OCI-LY7 (cell line): ENCODE measurements at regions not wholly inside any gene's neighbourhood (a gene's known extent, or its start where the extent isn't known, plus 50 kb on each side); places are given as distances from the start of the nearest gene placed in this dataset.
A peak's percentile ranks its signal among the peaks of the same experiment; 100 is the strongest.

Experiments
- BruUV-seq: library from RNA; stranded (reverse); fragments of 400-500 nt; replicated peaks from 2 replicates; lab custom pipeline; 2021; lab: Mats Ljungman, UMichigan
- CTCF ChIA-PET: fragments of 300-600 bp; sonication (Branson Sonifier 250); formaldehyde crosslinking; loops from one replicate; lab custom pipeline; 2022; ENCODE audit warnings: antibody characterized with exemption; ENCODE audit not compliant: unreplicated experiment; lab: Charles Lee
- POLR2A ChIA-PET: fragments of 300-600 bp; sonication (Branson Sonifier 250); formaldehyde crosslinking; loops from one replicate; lab custom pipeline; 2022; ENCODE audit warnings: antibody characterized with exemption; lab: Charles Lee
- DNase-seq: peaks from one replicate; pipeline ENCODE4 v3.0.0-alpha.2; 2015; ENCODE audit warnings: low spot score
- H2AFZ ChIP-seq: fragments of 200-600 bp; sonication (generic), shearing (Covaris generic); 2 replicates; pipeline ENCODE4 v1.6.1; 2014; ENCODE audit warnings: mild to moderate bottlenecking, antibody characterized with exemption, low read length, moderate library complexity
- H3K27ac ChIP-seq: fragments of 200-600 bp; sonication (generic); 2 replicates; pipeline ENCODE4 v1.5.1; 2014; ENCODE audit warnings: mixed run types, low read depth, mild to moderate bottlenecking, moderate library complexity, low read length, inconsistent platforms; ENCODE audit not compliant: poor library complexity, severe bottlenecking
- H3K36me3 ChIP-seq: fragments of 200-600 bp; sonication (generic); 2 replicates; pipeline ENCODE4 v1.6.1; 2014; ENCODE audit warnings: mild to moderate bottlenecking, antibody characterized with exemption, low read length, moderate library complexity, mixed read lengths; ENCODE audit not compliant: insufficient read depth
- H3K4me1 ChIP-seq: fragments of 200-600 bp; sonication (generic); 2 replicates; pipeline ENCODE4 v1.5.1; 2014; ENCODE audit warnings: mild to moderate bottlenecking, low read length; ENCODE audit not compliant: insufficient read depth, poor library complexity, severe bottlenecking
- H3K4me2 ChIP-seq: fragments of 200-600 bp; sonication (generic); 2 replicates; pipeline ENCODE4 v1.6.1; 2014; ENCODE audit warnings: mild to moderate bottlenecking, low read length
- H3K4me3 ChIP-seq: fragments of 200-600 bp; sonication (generic); 2 replicates; pipeline ENCODE4 v1.5.1; 2014; ENCODE audit warnings: mild to moderate bottlenecking, low read depth, low read length; ENCODE audit not compliant: poor library complexity, severe bottlenecking
- H3K79me2 ChIP-seq: fragments of 200-600 bp; sonication (generic); 2 replicates; pipeline ENCODE4 v1.6.1; 2016; ENCODE audit warnings: low read depth, mild to moderate bottlenecking, low read length, moderate library complexity, mixed read lengths; ENCODE audit not compliant: insufficient read depth
- H3K9me2 ChIP-seq: fragments of 200-600 bp; sonication (generic); 2 replicates; pipeline ENCODE4 v1.6.1; 2016; ENCODE audit warnings: mild to moderate bottlenecking, low read length, mixed read lengths; ENCODE audit not compliant: insufficient read depth
- H3K9me3 ChIP-seq: fragments of 200-600 bp; sonication (generic); 2 replicates; pipeline ENCODE4 v1.6.1; 2014; ENCODE audit warnings: mild to moderate bottlenecking, mixed run types, low read length, mixed read lengths
- H4K20me1 ChIP-seq: fragments of 200-600 bp; sonication (generic); 2 replicates; pipeline ENCODE4 v1.6.1; 2014; ENCODE audit warnings: mild to moderate bottlenecking, antibody characterized with exemption, low read length, moderate library complexity, mixed read lengths; ENCODE audit not compliant: insufficient read depth
- CTCF ChIP-seq: fragments of 200-600 bp; sonication (generic); conservative IDR thresholded peaks from 2 replicates; pipeline ENCODE4 v1.5.1; 2014; ENCODE audit warnings: mild to moderate bottlenecking, antibody characterized with exemption, low read length, moderate library complexity, mixed read lengths
- EZH2phosphoT487 ChIP-seq: fragments of 200-600 bp; sonication (generic); IDR thresholded peaks from 2 replicates; pipeline ENCODE4 v1.6.1; 2018; ENCODE audit warnings: low read depth, borderline replicate concordance, mild to moderate bottlenecking, mixed run types, antibody characterized with exemption, low read length, moderate library complexity, mixed read lengths
- intact Hi-C: fragments of 100-400 bp; cut with micrococcal nuclease; formaldehyde crosslinking; loops from one replicate; pipeline ENCODE4 v1.10.0; 2022; ENCODE audit not compliant: unreplicated experiment

DNA sequence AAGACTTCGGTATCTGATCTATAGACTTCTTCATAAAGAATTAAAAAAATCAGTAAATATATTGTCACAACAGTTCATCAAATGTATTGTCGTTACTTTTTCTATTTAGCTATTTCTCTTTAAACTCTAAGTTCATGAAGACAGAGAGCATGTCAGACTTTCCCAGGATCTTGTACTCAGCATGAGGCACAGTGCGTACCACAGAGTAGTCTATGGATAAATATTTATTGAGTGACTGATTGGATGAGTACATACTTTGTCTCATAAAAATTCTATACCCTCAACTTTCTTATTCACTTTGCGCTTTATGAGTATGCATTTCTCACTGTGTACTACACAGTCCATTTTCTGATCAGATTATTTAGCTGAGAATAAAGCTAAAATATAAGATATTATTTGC lies 1284.4 kb upstream of the ADGRB3 start:
- Histone ChIP-seq H3K36me3 (no peaks in the 10 kb centered on the region), H3K79me2 (no peaks in the 10 kb centered on the region), H3K4me3 (no peak overlapping the region), H3K9me3 (no peaks in the 10 kb centered on the region), H2AFZ (no peak overlapping the region), H3K9me2 (no peaks in the 10 kb centered on the region), H4K20me1 (no peaks in the 10 kb centered on the region), H3K27ac (no peak overlapping the region), H3K4me1 (no peaks in the 10 kb centered on the region), H3K4me2 (no peak overlapping the region)
- BruUV-seq = no TSS peak
- POLR2A ChIA-PET = interaction anchor here (1.3 to 1.5 kb wide), 2 partner anchors 14 to 29 kb away, joined by 3 to 8 read pairs; no protein-coding TSS in a partner anchor
- CTCF ChIA-PET = no interaction called here
- DNase-seq = no peak
- intact Hi-C loops = no loop called here
- TF ChIP-seq CTCF (no peak), EZH2phosphoT487 (no peak)

DNA sequence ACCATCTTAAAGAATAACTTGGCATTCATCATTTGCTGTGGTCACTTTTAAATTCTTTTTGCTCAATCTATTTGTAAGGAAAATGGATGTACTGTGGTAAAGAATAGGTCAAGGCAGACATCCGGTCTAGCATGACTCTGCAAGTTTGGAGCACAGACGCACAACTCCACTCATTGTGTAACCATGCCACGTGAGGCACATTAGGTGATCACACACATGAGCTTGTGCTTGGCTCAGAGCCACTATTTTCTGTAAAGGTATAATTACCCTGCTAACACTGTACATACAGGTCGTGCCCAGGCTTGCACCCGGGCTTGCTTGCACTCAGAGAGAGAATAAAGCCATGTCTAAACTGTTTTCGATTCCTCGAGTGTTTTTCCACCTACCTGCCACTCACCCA lies 1289.1 kb upstream of the ADGRB3 start:
- no peak overlapping the region for H2AFZ ChIP-seq
- no peak overlapping the region for H3K27ac ChIP-seq
- H3K79me2 ChIP-seq = no peaks in the 10 kb centered on the region
- H3K4me3 ChIP-seq = no peak overlapping the region
- ChIA-PET CTCF (no interaction called here), POLR2A (no interaction called here)
- no peaks in the 10 kb centered on the region for H3K4me1 ChIP-seq
- no peaks in the 10 kb centered on the region for H3K9me2 ChIP-seq
- no peaks in the 10 kb centered on the region for H3K9me3 ChIP-seq
- intact Hi-C loops = no loop called here
- no peaks in the 10 kb centered on the region for H4K20me1 ChIP-seq
- H3K36me3 ChIP-seq = no peaks in the 10 kb centered on the region
- DNase-seq = peak; percentile 7
- no peak overlapping the region for H3K4me2 ChIP-seq
- no TSS peak for BruUV-seq
- no peak for TF ChIP-seq CTCF
- TF ChIP-seq EZH2phosphoT487 = no peak

- no peak overlapping the region for H3K4me2 ChIP-seq
- H3K79me2 ChIP-seq = no peaks in the 10 kb centered on the region
- no peaks in the 10 kb centered on the region for H3K4me1 ChIP-seq
- no peak overlapping the region for H2AFZ ChIP-seq
- TF ChIP-seq EZH2phosphoT487 (no peak), CTCF (no peak)
- H3K27ac ChIP-seq = no peak overlapping the region
- no peaks in the 10 kb centered on the region for H4K20me1 ChIP-seq
- no peak overlapping the region for H3K4me3 ChIP-seq
- no peaks in the 10 kb centered on the region for H3K9me2 ChIP-seq
- no peaks in the 10 kb centered on the region for H3K36me3 ChIP-seq
- intact Hi-C loops = no loop called here
- ChIA-PET POLR2A (interaction anchor here (1.6 kb wide), 1 partner anchor 15 kb away, joined by 8 read pairs; no protein-coding TSS in a partner anchor), CTCF (no interaction called here)
- no peak for DNase-seq
- BruUV-seq = no TSS peak
- no peaks in the 10 kb centered on the region for H3K9me3 ChIP-seq
Observed at GRCh38 chr6:67336014-67336413, 1299.1 kb upstream of the ADGRB3 start.
